Lower leg skin (tissue), 3 donors: ENCODE measurements at regions not wholly inside any gene's neighbourhood (a gene's known extent, or its start where the extent isn't known, plus 50 kb on each side); places are given as distances from the start of the nearest gene placed in this dataset.

Experiments used
- POLR2A ChIP-seq, 2 donors: fragments of 450-650 bp; IDR thresholded peaks; one replicate each; pipeline ENCODE4 v1.6.1; 2016 to 2017; ENCODE audit warnings: antibody characterized with exemption in 2 of 2, mild to moderate bottlenecking in 1 of 2, moderate library complexity in 1 of 2
- TF ChIP-seq, protein P1 (sequence below), 3 donors: fragments of 450-650 bp; IDR thresholded peaks; one replicate each; pipeline ENCODE4 v1.5.1; 2016; ENCODE audit warnings: antibody characterized with exemption in 3 of 3, mild to moderate bottlenecking in 3 of 3, moderate library complexity in 2 of 3

DNA sequence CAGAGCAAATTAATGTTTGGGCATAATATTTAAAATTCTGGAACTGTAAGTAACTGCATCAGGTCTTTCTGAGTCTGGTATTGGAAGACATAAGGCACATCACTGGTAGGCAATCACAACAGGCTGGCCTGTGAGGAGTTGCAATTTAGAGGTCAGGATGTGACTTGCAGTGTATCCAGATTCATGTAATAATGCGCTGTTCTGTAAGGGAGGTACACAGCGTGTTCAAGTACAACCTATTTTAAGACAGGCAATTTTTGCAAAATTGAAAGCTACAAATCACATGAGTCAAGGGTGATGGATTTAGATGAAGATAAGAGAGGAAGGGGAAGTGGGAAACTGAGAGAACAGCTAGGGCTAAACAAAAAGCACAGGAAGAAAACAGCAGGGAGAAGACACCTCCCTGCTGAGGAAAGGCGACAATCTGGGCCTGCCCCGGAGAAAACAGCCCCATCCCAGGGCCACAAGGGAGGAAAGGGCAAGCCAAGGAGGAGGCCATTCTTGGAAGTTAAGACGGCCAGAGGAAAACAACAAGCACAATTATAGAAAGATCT lies 138.1 kb downstream of the LACC1 start:
- TF ChIP-seq, protein P1, sequence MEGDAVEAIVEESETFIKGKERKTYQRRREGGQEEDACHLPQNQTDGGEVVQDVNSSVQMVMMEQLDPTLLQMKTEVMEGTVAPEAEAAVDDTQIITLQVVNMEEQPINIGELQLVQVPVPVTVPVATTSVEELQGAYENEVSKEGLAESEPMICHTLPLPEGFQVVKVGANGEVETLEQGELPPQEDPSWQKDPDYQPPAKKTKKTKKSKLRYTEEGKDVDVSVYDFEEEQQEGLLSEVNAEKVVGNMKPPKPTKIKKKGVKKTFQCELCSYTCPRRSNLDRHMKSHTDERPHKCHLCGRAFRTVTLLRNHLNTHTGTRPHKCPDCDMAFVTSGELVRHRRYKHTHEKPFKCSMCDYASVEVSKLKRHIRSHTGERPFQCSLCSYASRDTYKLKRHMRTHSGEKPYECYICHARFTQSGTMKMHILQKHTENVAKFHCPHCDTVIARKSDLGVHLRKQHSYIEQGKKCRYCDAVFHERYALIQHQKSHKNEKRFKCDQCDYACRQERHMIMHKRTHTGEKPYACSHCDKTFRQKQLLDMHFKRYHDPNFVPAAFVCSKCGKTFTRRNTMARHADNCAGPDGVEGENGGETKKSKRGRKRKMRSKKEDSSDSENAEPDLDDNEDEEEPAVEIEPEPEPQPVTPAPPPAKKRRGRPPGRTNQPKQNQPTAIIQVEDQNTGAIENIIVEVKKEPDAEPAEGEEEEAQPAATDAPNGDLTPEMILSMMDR (IDR thresholded peaks at IDR 0.05) = no peak
- TF ChIP-seq POLR2A (IDR thresholded peaks at IDR 0.05) = no peak
